ENCODE measurements at regions not wholly inside any gene's neighbourhood (a gene's known extent, or its start where the extent isn't known, plus 50 kb on each side); places are given as distances from the start of the nearest gene placed in this dataset.

- no peak for TF ChIP-seq IRF3 (IDR thresholded peaks at IDR 0.05; ENCODE audit: low read depth, low read length)
- 0 out of 2 replicates have a peak, but pooled peaks have one; percentile 24 for TF ChIP-seq TCF12 (IDR thresholded peaks at IDR 0.05)
These were observed 155.4 kb upstream of the FHL2 start (continued) for GRCh38 chr2:105554235-105554634.

- no peaks in the 10 kb centered on the region for H3K9me2 ChIP-seq
- 48% methylated on average over 9 of the region's 9 CpGs for WGBS (ENCODE audit: low lambda C conversion rate)
- CTCF ChIA-PET, result interaction anchor here (0.6 to 3.0 kb wide), 5 partner anchors 23 to 531 kb away, joined by 3 to 8 read pairs (median 4); no protein-coding TSS in a partner anchor
These were observed 154.8 kb upstream of the FHL2 start for GRCh38 chr2:105553538-105554196.

More at GRCh38 chr2:105553538-105554196, 154.8 kb upstream of the FHL2 start:
- DNase-seq, result no peak
- H3K9ac ChIP-seq, result no peak overlapping the region
- TF ChIP-seq IRF3 (IDR thresholded peaks at IDR 0.05; ENCODE audit: low read depth, low read length), result no peak
- no peak for TF ChIP-seq ZBTB33 (IDR thresholded peaks at IDR 0.05; ENCODE audit: borderline replicate concordance, low read depth)
- no peak for TF ChIP-seq GABPA (IDR thresholded peaks at IDR 0.05; ENCODE audit: low read depth)
- no peak for TF ChIP-seq USF1 (IDR thresholded peaks at IDR 0.05; ENCODE audit: borderline replicate concordance, low read depth)
- no peak for TF ChIP-seq USF2 (IDR thresholded peaks at IDR 0.05; ENCODE audit: borderline replicate concordance, low read depth, low read length)
- no peak for TF ChIP-seq JUND (IDR thresholded peaks at IDR 0.05)
- no peak for TF ChIP-seq RAD21 (IDR thresholded peaks at IDR 0.05; ENCODE audit: low read length)
- TF ChIP-seq ELF1 (IDR thresholded peaks at IDR 0.05), result no peak
- H3K27me3 ChIP-seq (ENCODE audit: insufficient read depth), result peaks cover 20% of the 10 kb centered on the region; the same call in 1 of the 2 replicates
- POLR2A ChIA-PET, result no interaction called here
- peaks cover 0 to 17% of the 10 kb centered on the region in 2 experiments; a peak in 2 of 4 replicates for H3K4me1 ChIP-seq (ENCODE audit: control insufficient read depth in 1 of 2, insufficient read depth in 2 of 2, low read depth in 1 of 2, low read length in 1 of 2)
- no peaks in the 10 kb centered on the region for H4K20me1 ChIP-seq (ENCODE audit: insufficient read depth)
- no peak overlapping the region for H3K4me2 ChIP-seq
- H3K4me3 ChIP-seq (ENCODE audit: low read depth in 2 of 2, low read length in 1 of 2), result no peak overlapping the region
- H3K27ac ChIP-seq (ENCODE audit: low read depth in 2 of 2, low read length in 1 of 2), result no peak overlapping the region
- H3F3A ChIP-seq (replicated peaks; ENCODE audit: insufficient read depth), result no peaks in the 10 kb centered on the region
- no peak overlapping the region for H2AFZ ChIP-seq (ENCODE audit: low read depth)
- no peaks in the 10 kb centered on the region for H3K79me2 ChIP-seq (ENCODE audit: insufficient read depth)
- H3K36me3 ChIP-seq (replicated peaks in 1 of 2; ENCODE audit: control insufficient read depth in 1 of 2, insufficient read depth in 2 of 2, low read length in 1 of 2), result no peaks in the 10 kb centered on the region
- no peaks in the 10 kb centered on the region for H3K9me3 ChIP-seq

Measured in SK-N-SH (cell line).